ENCODE measurements at regions not wholly inside any gene's neighbourhood (a gene's known extent, or its start where the extent isn't known, plus 50 kb on each side); places are given as distances from the start of the nearest gene placed in this dataset.
"Not testable (repeated sequence)": the region's sequence is repeated elsewhere in the genome, so short reads cannot be mapped to it uniquely, and the experiment has no call there.

DNA sequence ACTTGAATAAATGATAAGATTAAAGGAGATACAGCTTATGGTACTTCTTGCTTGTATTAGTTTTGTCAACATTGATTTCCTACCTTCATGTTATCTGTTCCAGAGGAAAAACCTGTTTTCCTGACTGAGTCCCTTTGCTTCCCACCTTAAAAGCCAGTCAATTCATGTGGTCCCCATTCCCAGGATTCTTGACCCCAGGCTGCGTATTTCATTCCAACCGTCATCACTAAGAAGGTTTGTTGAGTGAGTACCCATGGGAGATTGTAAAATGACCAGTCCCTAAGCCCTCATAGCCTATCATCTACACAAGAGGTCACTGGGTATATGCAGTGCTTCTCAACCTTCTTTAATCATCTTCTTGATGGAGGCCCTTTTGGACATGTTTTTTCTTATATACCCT, 52.2 kb downstream of the BEX3 start:
- H3K79me1 ChIP-seq (ENCODE audit: insufficient read depth, low read depth, low read length, poor library complexity, severe bottlenecking) = no peaks in the 10 kb centered on the region
- H4K8ac ChIP-seq (replicated peaks; ENCODE audit: insufficient read length, low read depth, low read length) = no peak overlapping the region
- H2BK5ac ChIP-seq (ENCODE audit: insufficient read length, low read length) = no peak overlapping the region
- H3K18ac ChIP-seq (ENCODE audit: insufficient read length, low read depth, low read length) = no peak overlapping the region
- no CpG with 5 or more reads among the region's 2 CpGs for WGBS (ENCODE audit: extremely low coverage, insufficient read length, low lambda C conversion rate)
- no peaks in the 10 kb centered on the region for H3K79me2 ChIP-seq (ENCODE audit: insufficient read depth, low read length)
- H3K9me3 ChIP-seq (ENCODE audit: control insufficient read depth, low read depth, low read length) = no peaks in the 10 kb centered on the region
- H4K5ac ChIP-seq (ENCODE audit: insufficient read length, low read depth, low read length) = no peak overlapping the region
- Mint-ChIP-seq H3K4me3 (no peak overlapping the region), H3K27me3 (ENCODE audit: low read depth) (no peaks in the 10 kb centered on the region; the same call in 1 of the 2 replicates), H3K4me1 (peaks cover 18 to 27% of the 10 kb centered on the region in 2 experiments), H3K27ac (peak overlapping the region in 1 of 3 experiments; percentile 61; a peak in 2 of 7 replicates), H3K9me3 (peaks cover 9 to 21% of the 10 kb centered on the region in 2 experiments), H3K36me3 (ENCODE audit: insufficient read depth in 1 of 3, low read depth in 3 of 3) (peaks cover 0 to 10% (median 6%) of the 10 kb centered on the region in 3 experiments; a peak in 5 of 7 replicates)
- no peak overlapping the region for H3K27ac ChIP-seq (ENCODE audit: insufficient read length, low read depth, low read length)
- no peak overlapping the region for H2BK120ac ChIP-seq (ENCODE audit: low read depth, low read length, poor library complexity, severe bottlenecking)
- H2BK20ac ChIP-seq (ENCODE audit: low read depth, low read length, poor library complexity, severe bottlenecking) = no peak overlapping the region
- no peak overlapping the region for H2AK5ac ChIP-seq (ENCODE audit: insufficient read length, low read length)
- TF ChIP-seq, protein P1, sequence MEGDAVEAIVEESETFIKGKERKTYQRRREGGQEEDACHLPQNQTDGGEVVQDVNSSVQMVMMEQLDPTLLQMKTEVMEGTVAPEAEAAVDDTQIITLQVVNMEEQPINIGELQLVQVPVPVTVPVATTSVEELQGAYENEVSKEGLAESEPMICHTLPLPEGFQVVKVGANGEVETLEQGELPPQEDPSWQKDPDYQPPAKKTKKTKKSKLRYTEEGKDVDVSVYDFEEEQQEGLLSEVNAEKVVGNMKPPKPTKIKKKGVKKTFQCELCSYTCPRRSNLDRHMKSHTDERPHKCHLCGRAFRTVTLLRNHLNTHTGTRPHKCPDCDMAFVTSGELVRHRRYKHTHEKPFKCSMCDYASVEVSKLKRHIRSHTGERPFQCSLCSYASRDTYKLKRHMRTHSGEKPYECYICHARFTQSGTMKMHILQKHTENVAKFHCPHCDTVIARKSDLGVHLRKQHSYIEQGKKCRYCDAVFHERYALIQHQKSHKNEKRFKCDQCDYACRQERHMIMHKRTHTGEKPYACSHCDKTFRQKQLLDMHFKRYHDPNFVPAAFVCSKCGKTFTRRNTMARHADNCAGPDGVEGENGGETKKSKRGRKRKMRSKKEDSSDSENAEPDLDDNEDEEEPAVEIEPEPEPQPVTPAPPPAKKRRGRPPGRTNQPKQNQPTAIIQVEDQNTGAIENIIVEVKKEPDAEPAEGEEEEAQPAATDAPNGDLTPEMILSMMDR (conservative IDR thresholded peaks at IDR 0.05) = no peak
- H3K27me3 ChIP-seq (ENCODE audit: insufficient read depth, low read length) = no peaks in the 10 kb centered on the region
- peaks cover 7% of the 10 kb centered on the region; the same call in 1 of the 2 replicates for H3K4me1 ChIP-seq (ENCODE audit: insufficient read depth, low read length)
- H4K91ac ChIP-seq (ENCODE audit: insufficient read length, low read depth, low read length) = no peak overlapping the region
- H4K20me1 ChIP-seq (ENCODE audit: control insufficient read depth, insufficient read depth, insufficient read length) = no peaks in the 10 kb centered on the region
- H3K4me2 ChIP-seq (ENCODE audit: insufficient read depth, insufficient read length, low read length) = no peak overlapping the region
- no peaks in the 10 kb centered on the region for H3K23me2 ChIP-seq (ENCODE audit: insufficient read length, low read depth, low read length, poor library complexity, severe bottlenecking)
- no peak overlapping the region for H3K9ac ChIP-seq (ENCODE audit: extremely low read depth, insufficient read length, low read length)
- no peak overlapping the region for H2BK12ac ChIP-seq (ENCODE audit: insufficient read length, low read depth, low read length)
- no peak for DNase-seq
- no peak overlapping the region for H3K56ac ChIP-seq (ENCODE audit: insufficient read length, low read depth, low read length)
- H3K14ac ChIP-seq (ENCODE audit: insufficient read depth, low read length) = no peak overlapping the region
- H3K4ac ChIP-seq (ENCODE audit: low read depth, low read length) = no peak overlapping the region
- H3T11ph ChIP-seq (ENCODE audit: low read length) = no peak overlapping the region
- H3K23ac ChIP-seq (ENCODE audit: insufficient read length, low read depth, low read length) = no peak overlapping the region
- no peak overlapping the region for H2BK15ac ChIP-seq (ENCODE audit: low read depth, low read length)
- no peak overlapping the region for H2AFZ ChIP-seq (ENCODE audit: low read length)

GRCh38 chrX:103429026-103429425, 52.7 kb downstream of the BEX3 start:
- peak overlapping the region in 2 of 3 experiments; percentile 62 to 65; a peak in 4 of 7 replicates for H3K27ac Mint-ChIP-seq
- no CpG with 5 or more reads among the region's 7 CpGs for WGBS (ENCODE audit: extremely low coverage, insufficient read length, low lambda C conversion rate)

More at GRCh38 chrX:103429026-103429425, 52.7 kb downstream of the BEX3 start:
- H2BK12ac ChIP-seq (ENCODE audit: insufficient read length, low read depth, low read length); DNase-seq; H3K79me2 ChIP-seq (ENCODE audit: insufficient read depth, low read length); H3K27ac ChIP-seq (ENCODE audit: insufficient read length, low read depth, low read length); H3K4me1 ChIP-seq (ENCODE audit: insufficient read depth, low read length); H2AFZ ChIP-seq (ENCODE audit: low read length); H3K79me1 ChIP-seq (ENCODE audit: insufficient read depth, low read depth, low read length, poor library complexity, severe bottlenecking); H3T11ph ChIP-seq (ENCODE audit: low read length); H2BK120ac ChIP-seq (ENCODE audit: low read depth, low read length, poor library complexity, severe bottlenecking); H3K14ac ChIP-seq (ENCODE audit: insufficient read depth, low read length); H3K23me2 ChIP-seq (ENCODE audit: insufficient read length, low read depth, low read length, poor library complexity, severe bottlenecking); H4K20me1 ChIP-seq (ENCODE audit: control insufficient read depth, insufficient read depth, insufficient read length); H4K91ac ChIP-seq (ENCODE audit: insufficient read length, low read depth, low read length); H4K5ac ChIP-seq (ENCODE audit: insufficient read length, low read depth, low read length); H2BK20ac ChIP-seq (ENCODE audit: low read depth, low read length, poor library complexity, severe bottlenecking); H4K8ac ChIP-seq (replicated peaks; ENCODE audit: insufficient read length, low read depth, low read length); H3K4me2 ChIP-seq (ENCODE audit: insufficient read depth, insufficient read length, low read length); H2BK15ac ChIP-seq (ENCODE audit: low read depth, low read length); H3K9me3 ChIP-seq (ENCODE audit: control insufficient read depth, low read depth, low read length); H2BK5ac ChIP-seq (ENCODE audit: insufficient read length, low read length); H3K4ac ChIP-seq (ENCODE audit: low read depth, low read length); H3K23ac ChIP-seq (ENCODE audit: insufficient read length, low read depth, low read length); H2AK5ac ChIP-seq (ENCODE audit: insufficient read length, low read length); H3K4me3 Mint-ChIP-seq; H3K18ac ChIP-seq (ENCODE audit: insufficient read length, low read depth, low read length); H3K27me3 Mint-ChIP-seq (ENCODE audit: low read depth); H3K9ac ChIP-seq (ENCODE audit: extremely low read depth, insufficient read length, low read length); H3K27me3 ChIP-seq (ENCODE audit: insufficient read depth, low read length); H3K56ac ChIP-seq (ENCODE audit: insufficient read length, low read depth, low read length): not testable (repeated sequence)
- Mint-ChIP-seq H3K4me1 (peaks cover 18 to 27% of the 10 kb centered on the region in 2 experiments), H3K36me3 (ENCODE audit: insufficient read depth in 1 of 3, low read depth in 3 of 3) (peaks cover 0 to 14% (median 10%) of the 10 kb centered on the region in 3 experiments; a peak in 5 of 7 replicates), H3K9me3 (peaks cover 13 to 21% of the 10 kb centered on the region in 2 experiments)

Data from H9 (cell line).